Erythroblast (primary cell): ENCODE measurements at regions not wholly inside any gene's neighbourhood (a gene's known extent, or its start where the extent isn't known, plus 50 kb on each side); places are given as distances from the start of the nearest gene placed in this dataset.

Source experiments
- GATA1 ChIP-seq: IDR thresholded peaks from 2 replicates; pipeline ENCODE4 v1.6.1; 2011; ENCODE audit warnings: low read depth, mild to moderate bottlenecking, control low read depth, low read length, moderate library complexity
- POLR2A ChIP-seq: IDR thresholded peaks from 2 replicates; pipeline ENCODE4 v1.6.1; 2011; ENCODE audit warnings: mild to moderate bottlenecking, low read length

- TF ChIP-seq POLR2A (no peak), GATA1 (no peak)
Measured at GRCh38 chr18:40832362-40832761, 1122.7 kb upstream of the PIK3C3 start.
